HG02798 (cell line): ENCODE measurements at regions not wholly inside any gene's neighbourhood (a gene's known extent, or its start where the extent isn't known, plus 50 kb on each side); places are given as distances from the start of the nearest gene placed in this dataset.
"Not testable (repeated sequence)": the region's sequence is repeated elsewhere in the genome, so short reads cannot be mapped to it uniquely, and the experiment has no call there.

Source experiments
- ATAC-seq: cut with Tn5 transposase; IDR thresholded peaks from one replicate; pipeline ENCODE4 v1.9.1; 2021; ENCODE audit warnings: mild to moderate bottlenecking; ENCODE audit not compliant: unreplicated experiment, poor library complexity

DNA sequence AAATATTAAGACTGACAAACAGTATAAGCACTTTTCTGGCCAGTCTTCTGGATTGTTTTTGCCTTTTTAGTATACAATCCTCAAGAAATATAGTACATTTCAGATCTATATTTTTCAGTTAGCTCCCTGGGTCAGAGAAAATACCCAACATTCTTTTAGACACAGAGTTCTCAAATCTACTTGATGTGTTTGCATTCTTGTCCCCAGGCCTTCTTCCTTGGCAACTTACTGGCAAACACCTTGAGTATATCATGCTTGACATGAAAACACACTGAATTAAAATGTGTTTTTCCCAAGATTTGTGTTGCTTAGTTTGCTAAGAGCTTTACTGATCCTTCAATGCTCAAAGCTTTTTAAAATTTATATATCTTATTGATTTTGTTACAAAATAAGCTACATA, 1413.1 kb upstream of the CDH9 start:
- ATAC-seq = no peak

DNA sequence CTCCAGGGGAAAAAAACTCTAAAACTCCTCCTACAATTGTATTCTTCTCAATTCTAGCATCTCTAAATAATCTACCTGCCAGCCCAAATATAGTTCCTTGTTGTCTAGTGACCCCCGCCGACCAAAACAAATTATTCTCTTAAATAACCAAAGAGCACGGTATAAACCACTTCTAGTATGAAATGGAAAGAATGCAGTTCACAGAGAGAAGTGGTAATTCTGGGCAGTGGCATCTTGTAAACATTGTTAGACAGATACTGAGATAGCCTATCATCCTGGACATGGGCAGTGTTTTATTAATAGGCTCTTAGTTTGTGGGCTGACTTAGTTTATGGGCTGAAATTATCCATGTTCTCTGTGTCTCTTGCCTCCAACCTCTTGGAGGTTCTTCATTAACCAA, 1412.6 kb upstream of the CDH9 start:
- no peak for ATAC-seq

DNA sequence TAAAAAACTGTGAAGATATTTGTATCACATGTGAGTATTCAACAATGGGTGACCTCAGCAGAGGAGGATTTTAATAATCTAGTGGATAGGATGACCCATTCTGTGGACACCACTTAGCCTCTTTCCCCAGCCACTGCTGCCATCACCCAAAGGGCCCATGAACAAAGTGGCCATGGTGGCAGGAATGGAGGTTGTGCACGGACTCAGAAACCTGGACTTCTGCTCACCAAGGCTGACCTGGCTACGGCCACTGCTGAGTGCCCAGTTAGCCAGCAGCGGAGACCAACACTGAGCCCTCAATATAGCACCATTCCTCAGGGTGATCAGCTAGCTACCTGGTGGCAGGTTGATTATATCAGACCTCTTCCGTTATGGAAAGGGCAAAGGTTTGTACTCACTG, 1410.4 kb upstream of the CDH9 start:
- no peak for ATAC-seq

DNA sequence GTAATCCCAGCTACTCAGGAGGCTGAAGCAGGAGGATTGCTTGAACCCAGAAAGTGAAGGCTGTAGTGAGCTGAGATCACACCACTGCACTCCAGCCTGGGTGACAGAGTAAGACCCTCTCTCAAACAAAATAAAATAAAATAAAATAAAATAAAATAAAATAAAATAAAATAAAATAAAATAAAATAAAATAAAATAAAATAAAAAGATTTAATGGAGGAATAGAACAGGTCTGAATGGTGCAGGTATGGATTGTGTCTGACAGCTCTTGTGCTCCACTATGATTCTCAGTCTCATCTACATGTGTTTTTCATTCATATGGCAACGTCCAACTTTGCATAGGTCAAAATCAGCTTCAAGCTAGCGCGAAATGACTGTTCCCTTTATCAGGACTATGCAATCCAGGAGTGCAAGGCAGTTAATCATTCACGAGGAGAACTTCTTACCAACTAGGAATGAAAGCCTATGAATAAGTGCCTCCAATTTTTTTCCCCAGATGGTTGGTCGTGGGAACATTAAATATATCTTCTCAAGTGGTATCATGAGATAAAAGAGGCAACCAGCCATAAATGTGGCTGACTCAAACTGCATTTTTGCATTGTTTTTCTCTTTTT, 1392.3 kb upstream of the CDH9 start:
- no peak for ATAC-seq

DNA sequence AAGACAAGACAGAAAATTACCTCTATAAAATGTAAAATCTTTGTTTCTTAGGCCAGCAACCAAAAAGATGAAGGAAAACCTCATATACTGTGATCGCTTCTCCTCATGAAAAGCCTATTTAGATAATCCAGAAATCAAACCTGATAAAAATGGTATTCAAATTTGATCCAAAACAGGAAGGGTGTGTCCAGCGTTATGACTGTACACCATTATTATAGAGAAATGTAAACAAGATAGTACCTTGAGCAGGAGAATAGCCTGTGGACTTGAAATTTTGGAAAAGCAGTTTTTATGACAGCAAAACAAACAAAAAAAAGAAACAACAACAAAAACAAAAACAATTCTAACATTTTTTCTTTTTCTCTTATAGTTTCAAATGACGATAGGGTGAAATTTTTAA, 1382.8 kb upstream of the CDH9 start:
- ATAC-seq = no peak

DNA sequence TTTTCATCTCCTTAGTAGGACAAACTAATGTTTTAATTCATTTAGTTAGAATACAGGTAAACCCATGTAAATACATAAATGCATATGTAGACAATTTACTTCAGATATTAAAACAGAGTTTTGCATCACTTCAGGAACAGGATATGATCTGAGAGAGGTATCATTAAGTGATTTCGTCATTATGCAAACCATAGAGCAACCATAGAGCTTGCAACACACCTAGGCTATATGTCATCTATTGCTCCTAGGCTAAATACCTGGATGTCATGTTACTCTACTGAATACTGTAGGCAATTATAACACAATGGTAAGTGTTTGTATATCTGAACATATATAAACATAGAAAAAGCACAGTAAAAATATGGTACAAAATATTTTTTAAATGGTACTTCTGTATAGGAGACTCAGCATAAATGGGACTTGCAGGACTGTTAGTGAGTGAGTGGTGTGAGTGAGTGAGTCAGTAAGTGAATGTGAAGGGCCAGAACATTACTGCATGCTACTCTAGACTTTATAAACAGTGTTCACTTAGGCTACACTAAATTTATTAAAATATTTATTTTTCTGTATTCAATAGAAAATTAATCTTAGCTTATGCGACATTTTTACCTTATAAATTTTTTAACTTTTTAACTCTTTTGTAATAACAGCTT, 1377.5 kb upstream of the CDH9 start:
- ATAC-seq = no peak

DNA sequence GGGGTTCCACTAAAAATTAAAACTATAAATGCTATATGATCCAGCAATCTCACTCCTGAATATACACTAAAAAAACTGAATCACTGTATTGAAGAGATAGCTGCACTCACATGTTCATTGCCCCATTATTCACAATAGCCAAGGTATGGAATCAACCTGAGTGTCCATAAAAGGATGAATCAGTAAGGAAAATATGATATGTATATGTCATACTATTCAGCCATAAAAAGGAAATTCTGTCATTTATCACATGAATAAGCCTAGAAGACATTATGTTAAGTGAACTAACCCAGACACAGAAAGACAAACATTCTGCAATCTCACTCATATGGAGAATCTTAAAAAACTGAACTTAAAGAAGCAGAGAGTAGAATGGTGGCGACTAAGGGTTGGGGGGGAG, 1376.2 kb upstream of the CDH9 start:
- no peak for ATAC-seq

DNA sequence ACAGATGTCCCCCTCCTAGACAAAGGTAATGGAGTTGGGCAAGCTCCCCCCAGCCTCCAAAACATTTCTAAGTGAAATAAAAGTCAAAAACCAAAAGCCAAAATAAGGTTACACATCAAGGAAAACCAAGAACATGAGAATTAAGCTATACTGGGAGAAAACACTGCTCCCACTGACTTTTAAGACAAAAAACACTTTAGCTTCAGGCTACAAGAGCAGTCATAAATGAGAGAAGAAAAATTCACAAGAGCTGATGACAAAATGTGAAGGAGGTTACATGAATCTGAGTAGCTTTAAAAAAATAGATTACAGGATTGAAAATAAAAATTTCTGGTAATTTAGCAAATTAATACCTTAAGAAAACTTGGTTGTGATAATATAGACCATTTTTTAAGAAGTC, 1370.3 kb upstream of the CDH9 start:
- no peak for ATAC-seq

DNA sequence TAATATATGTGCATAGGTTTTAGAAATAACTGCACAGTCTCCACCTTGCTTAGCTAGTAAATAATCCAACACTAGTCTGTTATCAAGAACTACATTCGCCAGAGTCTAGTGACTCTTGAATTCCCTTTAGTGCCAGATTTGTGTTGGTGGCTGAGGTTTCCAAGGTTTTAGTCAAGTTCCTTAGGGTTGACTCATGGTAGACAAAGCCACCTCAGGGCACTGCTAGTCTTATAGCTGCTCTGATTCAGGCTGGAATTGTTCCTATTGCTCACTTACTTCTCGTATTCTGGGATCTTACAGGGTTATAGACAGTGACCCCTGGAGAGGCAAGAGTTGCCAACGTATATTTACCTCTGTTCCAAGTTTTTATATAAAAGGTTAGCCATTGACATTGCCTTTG, 1369.8 kb upstream of the CDH9 start:
- ATAC-seq = no peak

DNA sequence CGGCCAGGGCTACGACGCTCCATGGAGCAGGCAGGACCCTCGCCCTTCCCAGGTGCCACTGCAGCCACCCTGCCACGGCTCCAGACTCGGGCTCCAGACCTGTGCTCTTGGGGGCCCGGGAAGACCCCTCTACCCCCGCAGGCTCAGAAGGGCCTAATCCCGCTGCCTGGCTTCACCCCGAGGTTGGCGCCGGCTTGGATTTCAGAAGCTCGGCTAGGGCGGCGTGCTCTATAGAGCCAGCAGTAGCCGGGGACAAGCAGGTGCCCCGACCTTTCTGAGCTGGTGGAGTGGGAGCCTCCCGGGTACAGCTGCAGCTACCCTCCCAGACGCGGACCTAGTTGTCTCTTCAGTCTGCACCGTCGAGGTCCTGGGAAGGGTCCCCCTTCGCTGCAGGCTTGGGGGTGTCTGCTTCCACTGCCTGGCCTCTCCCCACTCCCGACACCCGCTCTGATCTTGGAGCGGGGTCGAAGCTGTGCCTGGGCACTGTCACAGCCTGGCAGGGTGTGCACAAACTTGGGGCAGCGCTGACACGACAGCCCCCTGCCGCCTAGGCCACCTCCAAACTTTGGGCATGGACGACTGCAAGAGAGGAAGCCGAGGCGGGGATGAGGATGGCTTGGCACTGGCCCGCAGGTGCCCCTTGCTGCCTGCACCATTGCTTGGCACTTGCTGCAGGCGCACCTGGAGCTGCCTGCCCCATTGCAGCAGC, 1366.1 kb upstream of the CDH9 start:
- ATAC-seq = no peak

DNA sequence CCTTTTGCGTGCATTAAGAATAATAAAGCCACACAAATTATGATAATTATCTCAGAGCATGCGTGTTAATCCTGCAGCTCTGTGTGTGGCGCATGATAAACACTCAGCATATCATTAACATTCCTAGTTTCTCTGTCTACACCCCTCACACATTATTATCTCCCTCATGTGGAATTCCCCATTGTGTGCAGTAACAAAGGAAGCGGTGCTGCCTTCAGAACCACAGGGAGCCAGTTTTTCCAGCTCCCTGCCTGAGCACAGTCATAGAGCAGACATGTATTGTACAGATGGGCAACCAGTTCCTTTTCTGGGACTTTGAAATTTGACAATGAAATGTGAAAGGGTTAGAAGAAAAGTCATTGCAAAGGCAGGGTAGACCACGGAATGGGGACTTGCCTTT, 1365.5 kb upstream of the CDH9 start:
- ATAC-seq = no peak

DNA sequence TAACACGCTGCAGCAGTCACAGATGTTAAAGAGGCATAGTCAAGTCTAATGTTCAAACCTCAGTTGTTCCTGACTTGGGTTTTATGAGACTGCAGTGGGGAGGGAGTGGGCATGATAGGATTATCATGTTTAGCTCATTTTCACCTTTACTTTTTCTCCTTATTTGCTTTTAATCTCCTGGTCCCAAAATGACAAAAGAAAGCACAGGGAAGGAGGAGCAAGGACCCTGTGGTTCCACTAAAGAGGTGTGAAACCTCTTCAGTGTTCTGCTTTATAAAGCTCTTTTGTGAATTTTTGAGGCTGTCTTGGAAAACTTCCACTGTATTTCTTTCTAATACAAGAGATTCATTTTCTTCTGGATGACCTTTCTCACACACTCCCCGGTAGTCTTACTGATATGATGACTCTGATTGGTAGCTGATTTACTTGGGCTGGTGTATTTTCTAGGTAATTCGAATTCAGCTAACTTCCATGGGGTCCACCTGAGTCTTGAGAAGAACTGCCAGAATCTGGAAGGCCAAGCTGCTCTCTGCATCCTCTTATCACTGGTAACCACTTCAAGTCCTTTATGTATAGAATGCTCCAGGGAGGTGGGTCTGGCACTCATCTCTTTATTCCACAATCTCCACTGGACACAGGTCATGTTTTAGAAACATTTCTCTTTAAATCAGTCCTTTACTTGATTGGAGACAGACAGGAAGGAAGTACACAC, 1364.4 kb upstream of the CDH9 start:
- no peak for ATAC-seq

DNA sequence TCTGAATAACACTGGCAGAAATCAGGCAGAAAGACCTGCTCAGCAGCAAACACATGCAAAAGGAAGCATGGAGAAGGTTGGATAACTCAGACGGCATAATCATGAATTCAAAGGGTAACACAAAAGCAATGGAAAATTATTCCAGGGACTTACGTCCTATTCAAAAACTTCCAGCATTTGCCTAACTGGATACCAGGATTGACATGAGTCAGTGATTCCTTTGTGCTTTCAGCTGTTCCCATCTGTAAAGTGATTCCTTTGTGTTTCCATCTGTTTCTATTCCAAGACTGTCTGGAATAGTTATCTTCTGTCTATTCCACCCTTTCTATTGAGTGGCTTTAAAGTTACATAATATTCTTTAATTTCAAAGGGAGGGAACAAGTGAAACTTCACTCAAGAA, 1361.7 kb upstream of the CDH9 start:
- no peak for ATAC-seq

DNA sequence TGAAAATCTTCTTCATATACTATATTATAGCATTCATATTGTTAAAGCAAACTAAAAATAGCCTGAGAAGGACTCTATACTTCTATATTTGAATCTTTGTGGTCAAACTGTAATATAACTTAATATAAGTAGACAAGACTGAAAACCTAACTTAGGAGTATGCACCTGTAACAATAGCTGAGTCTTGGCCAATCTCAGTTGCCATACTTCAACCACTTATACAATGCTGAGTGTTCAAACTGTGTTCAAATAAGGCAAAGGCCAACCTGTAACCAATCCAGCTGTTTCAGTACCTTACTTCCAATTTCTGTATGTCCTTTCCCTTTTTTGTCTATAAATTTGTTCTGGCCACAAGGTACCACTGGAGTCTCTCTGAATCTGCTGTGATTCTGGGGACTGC, 1360.8 kb upstream of the CDH9 start:
- no peak for ATAC-seq

DNA sequence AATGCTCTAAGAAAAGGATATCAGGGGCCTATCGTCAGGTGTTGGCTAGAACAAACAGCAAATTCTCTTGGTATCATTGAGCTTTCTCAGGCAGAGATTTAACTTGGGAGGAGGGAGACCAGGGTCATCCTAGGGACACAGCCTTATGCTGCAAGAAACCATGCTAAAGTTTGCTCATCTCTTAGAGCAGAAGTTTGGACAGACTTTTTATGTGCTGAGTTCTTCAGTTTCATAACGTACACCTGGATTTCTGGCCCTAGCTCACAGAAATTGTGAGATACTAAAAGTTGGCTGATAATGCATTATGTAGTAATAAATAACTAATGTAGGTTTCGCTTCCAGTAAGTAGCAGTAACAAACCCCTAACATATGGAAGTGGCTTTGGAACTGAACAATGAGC, 1359.8 kb upstream of the CDH9 start:
- no peak for ATAC-seq

DNA sequence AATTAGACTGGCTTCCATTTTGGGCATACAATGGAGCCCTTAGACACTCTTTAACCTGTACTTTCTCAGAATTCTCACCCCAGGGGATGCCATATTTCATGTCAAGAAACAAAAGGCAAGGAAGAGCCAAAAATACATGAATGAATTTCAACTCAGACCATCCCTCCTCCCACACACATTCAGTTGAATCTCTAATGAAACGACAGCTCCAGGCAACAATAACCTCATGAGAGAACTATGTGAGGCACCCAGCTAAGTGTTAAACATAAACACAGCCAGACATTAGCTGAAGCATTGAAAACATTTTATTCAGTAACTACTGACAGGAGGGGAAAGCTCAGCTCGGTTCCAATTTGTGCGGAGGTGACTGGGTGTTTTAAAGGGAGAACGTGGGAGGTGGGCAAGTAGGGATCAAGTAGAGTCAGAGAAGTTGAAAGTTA, 1359.1 kb upstream of the CDH9 start:
- ATAC-seq = no peak

DNA sequence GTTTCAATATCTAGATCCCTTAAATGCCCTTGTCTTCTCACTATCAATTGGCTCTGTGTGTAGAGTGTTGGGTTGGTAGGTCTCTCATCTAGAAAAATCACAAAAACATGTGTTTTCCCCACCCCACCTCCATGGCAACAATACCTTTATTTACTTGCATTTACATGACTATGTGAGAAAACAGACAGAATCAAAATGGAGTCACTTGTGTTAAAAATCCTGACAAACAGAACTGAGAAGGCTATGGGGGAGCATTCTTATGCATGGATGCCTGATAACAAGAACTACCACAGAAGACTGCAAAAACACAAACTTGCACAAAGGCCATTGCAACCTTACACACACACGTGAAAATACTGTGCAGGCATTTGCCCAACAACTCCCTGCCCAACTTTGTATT, 1352.9 kb upstream of the CDH9 start:
- no peak for ATAC-seq

DNA sequence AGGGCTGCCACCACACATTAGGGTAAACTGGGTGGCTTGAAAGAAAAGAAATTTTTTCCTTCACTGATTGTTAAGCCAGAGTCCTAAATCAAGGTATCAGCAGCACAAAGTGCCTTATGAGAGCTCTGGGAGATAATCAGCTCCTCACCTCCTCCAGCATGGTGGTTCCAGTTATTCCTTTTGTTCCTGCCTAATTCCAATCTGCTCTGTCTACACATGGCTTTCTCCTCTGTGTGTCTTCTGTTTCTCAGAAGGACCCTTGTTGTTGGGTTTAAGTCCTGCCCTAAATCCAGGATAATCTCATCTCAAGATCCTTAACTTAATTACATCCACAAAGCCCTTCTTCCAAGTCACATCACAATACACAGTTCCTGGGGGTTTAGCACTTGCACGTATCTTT, 1352.0 kb upstream of the CDH9 start:
- ATAC-seq = no peak

DNA sequence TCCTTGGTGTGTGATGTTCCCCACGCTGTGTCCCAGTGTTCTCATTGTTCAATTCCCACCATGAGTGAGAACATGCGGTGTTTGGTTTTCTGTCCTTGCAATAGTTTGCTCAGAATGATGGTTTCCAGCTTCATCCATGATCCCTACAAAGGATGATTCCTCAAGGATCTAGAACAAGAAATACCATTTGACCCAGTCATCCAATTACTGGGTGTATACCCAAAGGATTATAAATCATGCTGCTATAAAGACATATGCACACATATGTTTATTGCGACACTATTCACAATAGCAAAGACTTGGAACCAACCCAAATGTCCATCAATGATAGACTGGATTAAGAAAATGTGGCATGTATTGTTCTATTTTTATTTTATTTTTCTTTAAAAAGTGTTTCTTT, 1351.3 kb upstream of the CDH9 start:
- not testable (repeated sequence) for ATAC-seq

DNA sequence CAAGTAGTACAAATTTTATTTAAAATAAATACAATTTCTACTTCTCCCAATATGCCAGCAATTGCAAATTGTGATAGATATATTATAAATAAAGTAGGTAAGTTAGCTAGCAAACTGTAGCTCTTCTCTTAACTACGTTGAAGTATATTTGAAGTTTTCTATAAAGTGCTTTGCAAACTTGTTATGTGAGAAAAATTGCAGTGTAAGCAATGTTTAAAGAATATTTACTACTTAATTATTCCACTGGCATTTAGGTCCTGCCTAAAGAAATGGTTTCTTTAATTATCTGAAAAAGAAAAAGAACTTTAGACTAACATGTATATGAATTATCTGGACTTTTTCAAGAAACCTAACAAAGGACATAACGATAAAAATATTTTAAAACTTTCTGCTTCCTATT, 1350.0 kb upstream of the CDH9 start:
- no peak for ATAC-seq

DNA sequence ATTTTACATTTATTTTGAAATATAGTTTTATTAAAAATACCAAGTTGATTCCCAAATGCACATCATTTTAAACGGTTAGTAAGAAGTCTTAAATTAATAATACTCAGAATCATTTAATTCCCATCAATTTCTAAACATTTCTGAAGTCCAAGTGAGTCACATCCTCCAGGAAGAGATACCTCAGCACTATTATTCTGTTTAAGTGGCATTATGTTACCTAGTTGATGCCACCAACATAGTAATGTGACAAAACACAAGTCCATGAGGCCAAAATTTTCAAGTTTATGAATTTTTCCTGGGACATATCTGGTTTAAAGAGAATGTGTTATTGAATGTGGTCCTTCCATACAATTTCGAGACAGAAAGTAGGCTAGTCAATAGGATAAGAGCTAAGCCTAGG, 1348.3 kb upstream of the CDH9 start:
- ATAC-seq = no peak
